NCI-H1105 (cell line): ENCODE measurements at regions not wholly inside any gene's neighbourhood (a gene's known extent, or its start where the extent isn't known, plus 50 kb on each side); places are given as distances from the start of the nearest gene placed in this dataset.

Experiments
- DNase-seq: peaks from one replicate; lab custom pipeline; 2025; lab: John Stamatoyannopoulos, UW

DNA sequence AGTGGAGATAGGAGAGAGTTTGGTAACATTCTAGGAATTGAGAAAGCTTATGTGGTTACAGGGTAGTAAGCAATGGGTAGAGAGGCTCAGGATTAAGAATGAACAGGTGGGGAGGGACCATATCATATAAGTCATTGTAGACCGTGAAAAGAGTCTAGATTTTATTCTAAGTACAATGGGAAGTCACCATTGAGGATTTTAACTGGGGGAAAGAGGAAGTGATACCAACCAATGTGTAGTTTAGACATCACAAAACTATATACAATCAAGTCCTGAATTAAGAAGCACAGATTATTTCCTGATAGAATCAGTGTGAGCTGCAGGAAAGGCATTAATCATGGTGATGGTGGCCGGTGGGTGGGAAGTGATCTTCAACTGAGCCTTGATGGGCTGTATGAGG lies 178.3 kb upstream of the ZIC3 start:
- no peak for DNase-seq

GRCh38 chrX:137366018-137366633 lies 199.8 kb upstream of the ZIC3 start:
- DNase-seq, result no peak

DNA sequence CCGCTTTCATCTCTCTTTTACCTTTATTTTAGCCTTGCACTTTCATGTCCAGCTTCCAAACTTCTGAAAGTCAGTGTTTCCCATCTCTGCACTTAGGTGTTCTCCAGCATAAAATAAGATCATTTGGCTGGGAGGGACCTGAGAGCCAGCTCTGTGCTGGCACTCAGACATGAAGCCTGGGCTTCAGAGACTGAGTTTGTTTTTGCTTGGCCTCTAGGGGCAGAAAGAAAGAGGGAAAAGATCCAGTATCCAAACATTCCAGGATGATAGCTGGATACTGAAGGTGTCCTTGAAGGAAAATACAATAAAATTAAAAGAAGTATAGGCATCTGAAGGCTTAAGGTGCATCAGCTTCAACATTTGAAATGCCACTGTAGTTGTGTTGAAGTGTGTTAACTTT lies 202.4 kb upstream of the ZIC3 start:
- no peak for DNase-seq

DNA sequence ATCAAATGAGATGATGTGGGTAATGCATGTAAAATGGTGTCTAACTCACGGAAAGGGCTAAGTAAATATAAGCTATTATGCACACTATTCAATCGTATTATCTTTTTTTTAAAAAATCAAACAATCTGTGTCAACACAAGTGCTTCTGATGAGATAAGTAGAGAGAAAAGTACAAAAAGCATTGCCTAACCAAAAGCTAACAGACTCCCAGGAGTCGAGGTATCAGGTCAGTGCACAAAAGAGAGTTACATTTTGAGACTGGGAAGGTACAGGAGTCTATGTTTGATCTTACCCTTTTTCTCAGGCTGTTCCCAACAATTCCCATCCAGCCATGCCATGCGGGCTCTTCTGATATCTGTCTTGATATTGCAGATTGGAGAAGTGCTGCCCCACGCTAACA lies 203.3 kb upstream of the ZIC3 start:
- DNase-seq, result no peak

DNA sequence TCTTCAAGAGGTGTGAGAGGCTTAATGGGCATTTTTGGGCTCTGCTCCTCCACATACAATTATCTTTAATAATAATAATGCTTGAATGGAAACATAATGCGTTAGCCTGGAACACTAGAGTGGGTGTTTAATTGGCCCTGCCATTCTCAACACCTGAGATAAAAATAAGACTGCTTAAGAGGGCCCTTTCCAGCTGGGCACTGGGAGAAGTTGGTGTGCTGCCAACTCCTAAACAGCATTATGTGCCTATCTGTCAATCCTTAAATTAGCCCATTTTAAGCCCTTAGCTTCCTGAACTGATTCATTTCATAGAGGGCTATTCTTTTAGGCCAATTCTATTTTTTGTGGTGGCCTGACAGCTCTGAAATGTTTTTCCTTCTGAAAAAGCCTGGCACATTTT lies 211.1 kb upstream of the ZIC3 start:
- DNase-seq, result peak; percentile 79

- no peak for DNase-seq
These were observed 212.5 kb upstream of the ZIC3 start for GRCh38 chrX:137353404-137353803.

DNA sequence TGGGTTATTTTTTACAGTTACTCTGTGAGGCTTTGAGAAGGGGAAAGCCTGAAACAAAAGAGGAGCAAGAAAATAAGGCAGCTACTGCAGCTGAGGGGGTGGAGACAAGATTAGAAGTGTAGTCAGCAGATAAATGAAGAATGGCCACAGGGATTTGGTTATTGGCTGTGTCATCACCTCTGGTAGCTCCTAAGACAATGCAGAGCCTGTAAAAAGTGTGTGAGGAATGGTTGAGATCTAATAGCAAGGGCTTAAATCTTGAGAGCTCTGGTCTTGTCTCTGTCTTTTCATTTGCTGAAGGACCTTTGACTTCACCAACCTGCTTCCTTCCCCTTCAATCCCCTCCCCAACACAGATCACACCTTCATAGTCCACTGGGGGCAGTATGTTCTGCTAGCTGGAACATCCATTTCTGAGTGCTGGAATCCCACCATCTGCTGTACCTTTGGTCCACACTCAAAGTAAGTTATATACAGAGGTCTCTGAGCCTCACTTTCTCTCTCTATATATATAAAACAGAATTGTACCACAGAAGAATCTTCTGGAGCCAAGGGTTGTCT lies 213.7 kb upstream of the ZIC3 start:
- no peak for DNase-seq

GRCh38 chrX:137342969-137343368 lies 223.0 kb upstream of the ZIC3 start:
- DNase-seq, result no peak

- DNase-seq, result no peak
These were observed 252.3 kb upstream of the ZIC3 start for GRCh38 chrX:137313627-137314026.

DNA sequence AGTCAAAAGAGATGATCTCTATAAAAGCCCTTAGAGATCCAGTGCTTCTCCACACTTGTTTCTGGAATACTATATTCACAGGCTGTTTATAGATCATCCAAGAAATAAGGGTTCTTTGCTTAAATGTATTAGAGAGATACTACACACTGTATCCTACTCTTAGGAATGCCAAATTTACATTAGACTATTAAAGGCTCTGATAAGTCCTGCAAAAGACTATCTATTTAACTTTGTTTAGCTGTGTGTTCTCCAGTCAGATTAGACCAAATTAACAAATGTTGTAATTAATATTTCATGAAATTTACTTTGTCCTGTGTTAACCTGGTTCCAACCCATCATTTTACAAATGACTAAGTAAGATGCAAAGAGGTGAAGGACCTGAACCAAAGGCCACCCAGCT lies 260.5 kb upstream of the ZIC3 start:
- no peak for DNase-seq

GRCh38 chrX:137297167-137297566 lies 263.4 kb upstream of the GPR101 start:
- DNase-seq, result no peak

DNA sequence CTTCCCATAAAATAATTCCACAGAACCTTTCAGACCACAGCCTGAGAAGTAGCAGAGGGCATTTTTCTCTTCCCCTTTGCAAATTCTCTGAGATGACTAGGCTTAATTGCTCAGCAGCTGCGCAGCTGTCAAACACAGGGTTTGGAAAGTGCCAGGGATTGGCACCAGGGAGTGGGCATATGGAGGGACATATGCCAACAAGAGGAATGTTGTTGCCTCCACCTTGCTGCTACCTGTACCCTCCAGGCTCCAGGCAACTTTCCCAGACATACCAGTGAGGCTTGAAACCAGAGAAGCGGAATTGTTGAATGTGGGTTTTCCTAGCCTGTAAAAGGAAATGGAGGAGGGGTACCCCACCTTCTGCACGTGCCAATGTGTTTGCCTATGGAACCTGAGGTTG lies 256.2 kb upstream of the GPR101 start:
- DNase-seq, result no peak

- no peak for DNase-seq
These were observed 253.4 kb upstream of the GPR101 start for GRCh38 chrX:137287191-137287590.

DNA sequence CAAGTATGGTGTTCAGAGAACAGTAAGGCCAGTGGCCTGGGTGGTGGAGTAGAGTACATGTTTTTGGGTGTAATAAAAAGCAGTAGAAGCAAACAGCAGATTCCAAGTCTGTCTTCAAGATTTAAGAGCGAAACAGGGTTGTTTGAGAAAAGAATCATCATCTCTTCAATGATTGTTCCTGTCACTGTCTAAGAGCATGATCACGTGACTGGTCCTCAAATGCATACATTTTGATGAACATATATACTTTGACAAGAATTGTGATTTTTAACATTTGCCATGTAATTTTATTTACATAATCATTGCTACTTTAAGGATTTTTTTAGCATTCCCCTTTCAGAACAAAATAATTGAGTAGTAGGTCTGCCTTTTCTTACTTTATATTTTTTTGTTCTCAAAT lies 252.6 kb upstream of the GPR101 start:
- no peak for DNase-seq

- no peak for DNase-seq
These were observed 245.0 kb upstream of the GPR101 start for GRCh38 chrX:137278825-137279224.

- DNase-seq, result no peak
These were observed 229.6 kb upstream of the GPR101 start for GRCh38 chrX:137263374-137263773.

GRCh38 chrX:137245183-137245582 lies 211.4 kb upstream of the GPR101 start:
- no peak for DNase-seq

- DNase-seq, result no peak
These were observed 203.0 kb upstream of the GPR101 start for GRCh38 chrX:137236837-137237236.

- DNase-seq, result no peak
These were observed 201.0 kb upstream of the GPR101 start for GRCh38 chrX:137234651-137235402.

DNA sequence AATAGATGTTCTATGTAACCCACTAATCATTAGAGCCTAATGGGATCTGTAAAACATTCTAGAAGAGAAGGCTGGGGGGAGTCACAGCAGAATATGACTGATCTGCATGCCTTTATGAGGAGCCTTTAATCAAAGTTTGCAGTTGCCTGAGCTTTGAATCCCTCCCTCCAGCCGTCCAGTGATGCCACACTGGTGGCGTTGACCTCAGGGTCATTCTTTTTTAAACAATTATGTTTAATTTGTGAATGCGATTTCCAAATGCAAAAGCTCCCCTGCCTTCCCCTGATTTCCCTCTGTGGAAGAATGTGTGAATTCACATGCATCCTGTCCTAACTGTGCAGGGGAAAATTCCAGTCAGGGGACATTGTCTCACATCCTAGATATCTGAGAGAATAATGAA lies 199.7 kb upstream of the GPR101 start:
- DNase-seq, result no peak

DNA sequence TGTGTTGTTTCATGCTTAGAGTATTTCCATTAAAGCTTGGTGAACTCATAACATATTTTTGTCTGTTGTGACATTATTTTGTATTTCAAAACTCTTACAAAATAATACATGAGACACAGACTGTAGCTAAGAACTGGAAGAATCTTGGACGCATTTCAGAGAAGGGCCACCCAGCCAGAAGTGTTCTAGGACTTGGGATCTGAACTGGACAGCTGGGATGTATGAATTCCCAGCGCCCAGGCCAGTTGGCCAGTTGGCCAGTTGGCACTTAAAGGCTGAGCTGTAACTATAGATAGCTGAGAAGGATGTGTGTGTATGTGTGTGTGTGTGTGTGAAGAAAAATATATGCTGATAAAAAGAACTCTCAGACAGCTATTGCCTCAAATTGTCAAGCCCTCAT lies 193.4 kb upstream of the GPR101 start:
- no peak for DNase-seq

DNA sequence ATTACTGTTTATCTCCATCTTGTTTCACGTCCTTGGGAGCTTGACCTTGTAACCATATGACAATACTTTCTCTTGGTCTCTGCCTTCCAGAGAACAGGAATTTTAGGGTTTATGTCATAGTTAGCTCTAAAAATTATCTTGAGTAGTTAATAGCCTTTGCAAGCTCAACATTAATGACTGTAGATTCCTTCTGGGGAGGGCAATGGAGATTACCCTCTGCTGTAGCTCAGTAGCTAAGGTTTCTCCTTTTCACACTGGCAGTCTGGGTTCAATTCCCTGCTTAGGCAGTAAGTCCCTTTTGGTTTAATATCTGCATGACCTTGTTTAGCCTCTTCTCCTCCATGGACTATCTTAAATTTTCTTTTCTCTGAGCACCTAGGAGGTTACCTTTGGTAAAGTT lies 181.7 kb upstream of the GPR101 start:
- DNase-seq, result no peak

DNA sequence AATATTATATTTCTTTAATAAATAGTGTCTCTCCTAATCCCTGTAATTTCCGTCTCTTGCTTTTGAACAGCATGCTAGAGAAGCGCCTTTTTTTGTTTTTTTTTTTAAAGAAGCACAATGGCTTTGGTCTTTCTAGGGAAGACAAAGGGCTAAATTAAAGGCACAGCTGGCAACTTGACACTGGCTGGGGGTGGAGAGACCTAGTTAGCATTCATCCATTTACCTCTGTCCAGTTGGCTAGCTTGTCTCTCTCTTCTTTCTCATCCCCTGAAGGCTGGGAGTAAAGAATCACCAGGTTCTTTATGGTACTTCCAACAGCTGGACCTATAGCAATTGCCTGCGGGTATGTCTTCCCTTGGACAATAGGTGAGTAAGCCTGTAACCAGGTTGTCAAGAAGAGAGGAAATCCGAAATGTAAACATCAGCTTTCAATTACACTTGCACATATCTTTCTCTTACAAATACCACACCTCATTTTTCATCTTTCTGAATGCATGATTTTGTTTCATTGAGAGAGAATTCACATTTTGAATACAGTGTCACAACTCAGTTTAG lies 178.4 kb upstream of the GPR101 start:
- DNase-seq, result no peak
